ENCODE measurements at regions not wholly inside any gene's neighbourhood (a gene's known extent, or its start where the extent isn't known, plus 50 kb on each side); places are given as distances from the start of the nearest gene placed in this dataset.

DNA sequence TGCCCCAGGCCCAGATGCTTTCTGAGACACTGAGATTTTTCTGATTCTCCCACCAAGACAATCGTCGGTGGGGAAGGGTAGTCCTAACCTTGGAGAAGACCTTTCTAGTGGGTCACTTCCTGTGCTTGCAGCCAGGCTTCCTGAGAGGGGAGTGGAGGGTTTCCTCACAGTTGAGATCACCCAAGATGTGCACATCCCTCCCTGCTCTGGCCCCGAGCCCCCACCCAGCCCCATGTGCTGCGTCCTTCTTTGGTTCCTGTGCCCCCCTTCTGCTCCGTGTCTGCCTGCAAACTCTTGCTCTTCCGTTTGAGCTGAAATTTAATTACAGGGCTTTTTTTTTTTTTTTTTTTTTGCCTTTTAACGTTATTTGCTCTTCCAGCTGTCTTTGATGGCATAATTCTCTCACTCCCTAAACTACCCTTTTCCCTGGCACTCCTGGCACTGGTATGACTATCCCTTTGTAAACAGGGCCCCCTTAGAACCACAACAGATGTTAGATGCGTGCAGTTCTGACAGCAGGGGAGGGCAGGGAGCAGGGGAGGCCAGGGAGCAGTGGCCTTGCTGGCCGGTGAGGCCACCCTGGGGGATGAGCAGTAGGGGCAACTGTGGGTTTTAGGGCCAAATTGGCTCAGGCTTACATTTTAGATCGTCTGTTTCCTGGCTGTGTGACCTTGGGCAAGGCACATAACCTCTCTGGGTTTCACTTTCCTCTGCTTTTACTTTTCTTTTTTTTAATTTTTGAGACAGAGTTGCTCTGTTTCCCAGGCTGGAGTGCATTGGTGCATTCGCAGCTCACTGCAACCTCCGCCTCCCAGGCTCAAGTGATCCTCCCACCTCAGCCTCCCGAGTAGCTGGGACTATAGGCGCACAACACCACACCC, 144.5 kb downstream of the PHETA1 start:
- Histone ChIP-seq H3K9me3 (ENCODE audit: control insufficient read depth, low read length) (no peaks in the 10 kb centered on the region), H3K4me1 (ENCODE audit: control insufficient read depth, insufficient read depth, low read length) (no peaks in the 10 kb centered on the region), H3K36me3 (ENCODE audit: control insufficient read depth, insufficient read depth, low read length) (no peaks in the 10 kb centered on the region), H3K27me3 (ENCODE audit: control insufficient read depth, insufficient read depth, low read length) (no peaks in the 10 kb centered on the region), H3K4me3 (ENCODE audit: low read length) (no peak overlapping the region), H3K9ac (ENCODE audit: low read length) (no peak overlapping the region)

DNA sequence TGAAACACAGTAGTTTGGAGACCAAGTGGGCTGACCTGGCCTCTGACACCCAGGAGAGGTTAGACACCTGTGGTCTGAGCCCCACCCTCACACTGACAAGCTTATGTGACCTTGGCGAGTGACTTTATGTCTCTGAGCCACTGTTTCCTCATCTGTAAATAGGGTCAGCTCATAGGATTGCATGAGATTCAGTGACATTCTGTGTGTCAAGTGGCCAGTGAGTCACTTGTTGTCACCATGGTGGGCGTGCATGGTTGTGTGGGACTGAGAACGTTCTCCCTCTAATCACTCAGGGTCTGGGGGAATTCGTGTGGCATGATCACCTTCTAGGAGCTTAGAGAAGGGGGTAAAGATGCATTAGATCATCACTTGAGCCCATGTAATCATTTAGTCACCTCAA, 146.4 kb downstream of the PHETA1 start:
- Histone ChIP-seq H3K4me1 (ENCODE audit: control insufficient read depth, insufficient read depth, low read length) (no peaks in the 10 kb centered on the region), H3K27me3 (ENCODE audit: control insufficient read depth, insufficient read depth, low read length) (peaks cover 3% of the 10 kb centered on the region), H3K36me3 (ENCODE audit: control insufficient read depth, insufficient read depth, low read length) (no peaks in the 10 kb centered on the region), H3K4me3 (ENCODE audit: low read length) (no peak overlapping the region), H3K9ac (ENCODE audit: low read length) (no peak overlapping the region), H3K9me3 (ENCODE audit: control insufficient read depth, low read length) (no peaks in the 10 kb centered on the region)

DNA sequence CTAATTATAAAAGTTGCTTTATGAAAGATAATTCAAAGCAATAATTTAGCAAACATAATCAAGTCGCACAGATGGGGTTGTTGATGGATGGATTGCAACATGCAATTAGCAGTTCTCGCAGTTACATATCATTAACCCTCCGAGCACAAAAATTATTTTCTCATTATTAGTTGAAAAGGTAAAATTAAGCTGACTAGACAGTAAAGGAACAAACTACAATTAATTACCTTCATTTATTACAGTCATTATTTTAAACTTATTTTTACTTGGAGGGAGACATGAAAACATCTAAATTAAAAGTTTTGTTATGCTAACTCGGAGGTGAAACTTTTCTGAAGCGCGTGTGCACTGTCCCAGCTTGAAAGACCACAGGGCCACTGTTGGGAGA, 146.9 kb downstream of the PHETA1 start:
- H3K4me3 ChIP-seq (ENCODE audit: low read length): no peak overlapping the region
- H3K27me3 ChIP-seq (ENCODE audit: control insufficient read depth, insufficient read depth, low read length): peaks cover 3% of the 10 kb centered on the region
- H3K36me3 ChIP-seq (ENCODE audit: control insufficient read depth, insufficient read depth, low read length): no peaks in the 10 kb centered on the region
- H3K9ac ChIP-seq (ENCODE audit: low read length): no peak overlapping the region
- H3K9me3 ChIP-seq (ENCODE audit: control insufficient read depth, low read length): no peaks in the 10 kb centered on the region
- H3K4me1 ChIP-seq (ENCODE audit: control insufficient read depth, insufficient read depth, low read length): no peaks in the 10 kb centered on the region

DNA sequence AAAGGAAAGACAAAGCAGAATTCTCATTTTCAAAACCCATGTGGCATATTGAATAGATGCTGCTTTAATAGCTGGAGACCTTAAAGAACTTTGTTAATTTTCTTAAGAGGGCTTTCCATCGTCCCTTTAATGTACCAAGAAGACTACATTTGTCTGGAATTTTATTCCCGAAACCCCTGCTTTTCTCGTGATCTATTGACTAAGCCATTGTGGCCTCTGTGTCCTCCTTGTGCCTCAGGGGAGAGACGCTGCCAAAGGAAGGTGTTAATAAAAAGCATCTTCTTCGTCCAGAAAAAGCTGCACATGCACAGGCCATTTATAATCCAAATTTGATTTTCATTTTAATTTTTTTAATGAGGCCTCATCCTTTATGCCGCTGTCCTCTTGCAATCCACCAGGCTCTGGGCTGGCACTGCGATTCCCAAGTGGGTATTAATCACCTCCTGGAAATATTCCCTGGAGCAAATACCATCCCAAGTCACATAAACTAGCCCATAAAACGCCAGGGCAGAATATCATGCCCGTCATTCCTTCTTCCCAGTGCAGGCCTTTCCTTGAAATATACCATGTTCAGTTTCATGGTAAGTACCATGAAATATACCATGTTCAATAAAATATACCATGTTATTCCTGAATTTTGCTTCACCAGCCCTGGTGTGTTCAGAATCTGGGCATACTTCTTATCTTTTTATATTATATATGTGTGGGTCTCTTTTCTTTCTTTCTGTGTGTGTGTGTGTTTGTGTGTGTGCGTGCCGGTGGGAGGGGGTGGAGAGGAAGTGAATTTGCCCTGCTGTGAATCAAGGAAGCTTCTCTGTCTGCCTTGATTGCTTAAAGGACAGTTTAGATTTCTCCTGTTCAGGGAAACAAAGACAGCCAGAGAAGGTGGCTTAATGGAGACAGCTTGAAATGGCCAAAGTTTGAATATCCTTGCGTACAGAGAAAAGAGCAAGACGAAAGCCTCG, 147.6 kb downstream of the PHETA1 start:
- no peak overlapping the region for H3K4me3 ChIP-seq (ENCODE audit: low read length)
- H3K27me3 ChIP-seq (ENCODE audit: control insufficient read depth, insufficient read depth, low read length): peaks cover 3% of the 10 kb centered on the region
- no peak overlapping the region for H3K9ac ChIP-seq (ENCODE audit: low read length)

DNA sequence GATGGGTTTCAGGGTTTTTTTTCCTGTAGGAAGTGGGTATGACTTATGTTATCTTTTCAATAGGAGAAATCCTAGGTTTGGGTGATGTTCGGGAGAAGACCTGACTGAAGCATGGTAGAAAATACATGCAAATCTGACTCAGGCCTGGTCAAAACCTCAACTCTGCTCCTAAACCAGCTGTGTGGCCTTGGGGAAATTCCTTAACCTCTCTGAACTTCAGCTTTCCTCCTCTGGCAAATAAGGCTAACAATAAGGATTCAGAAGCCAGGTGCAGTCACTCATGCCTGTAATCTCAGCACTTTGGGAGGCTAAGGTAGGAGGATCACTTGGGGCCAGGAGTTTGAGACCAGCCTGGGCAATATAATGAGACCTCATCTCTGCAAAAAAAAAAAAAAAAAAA, 148.5 kb downstream of the PHETA1 start:
- H3K36me3 ChIP-seq (ENCODE audit: control insufficient read depth, insufficient read depth, low read length): no peaks in the 10 kb centered on the region
- no peaks in the 10 kb centered on the region for H3K4me1 ChIP-seq (ENCODE audit: control insufficient read depth, insufficient read depth, low read length)
- no peaks in the 10 kb centered on the region for H3K9me3 ChIP-seq (ENCODE audit: control insufficient read depth, low read length)
- peaks cover 3% of the 10 kb centered on the region for H3K27me3 ChIP-seq (ENCODE audit: control insufficient read depth, insufficient read depth, low read length)
- H3K4me3 ChIP-seq (ENCODE audit: low read length): no peak overlapping the region
- no peak overlapping the region for H3K9ac ChIP-seq (ENCODE audit: low read length)

More for the DNA sequence above, 147.6 kb downstream of the PHETA1 start:
- H3K36me3 ChIP-seq (ENCODE audit: control insufficient read depth, insufficient read depth, low read length): no peaks in the 10 kb centered on the region
- H3K9me3 ChIP-seq (ENCODE audit: control insufficient read depth, low read length): no peaks in the 10 kb centered on the region
- H3K4me1 ChIP-seq (ENCODE audit: control insufficient read depth, insufficient read depth, low read length): no peaks in the 10 kb centered on the region

DNA sequence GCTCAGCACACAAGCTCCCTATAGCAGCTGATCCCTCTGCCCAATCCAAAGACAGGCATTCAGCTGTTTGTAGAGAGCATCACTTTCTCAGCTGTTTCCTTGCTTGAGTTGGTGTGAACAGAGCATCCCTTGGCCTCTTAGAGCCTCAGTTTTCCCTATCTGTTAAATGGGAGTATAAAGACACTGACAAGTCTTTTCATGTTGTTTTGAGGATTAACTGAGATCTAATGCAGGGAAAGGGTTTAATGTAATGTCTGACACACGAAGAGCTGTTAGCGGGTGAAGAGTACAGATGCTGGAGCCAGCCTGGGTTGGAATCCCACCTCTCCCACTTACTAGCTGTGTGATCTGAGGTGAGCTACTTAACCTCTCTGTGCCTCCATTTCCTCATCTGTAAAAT, 149.5 kb downstream of the PHETA1 start:
- Histone ChIP-seq H3K9me3 (ENCODE audit: control insufficient read depth, low read length) (no peaks in the 10 kb centered on the region), H3K27me3 (ENCODE audit: control insufficient read depth, insufficient read depth, low read length) (peaks cover 3% of the 10 kb centered on the region), H3K9ac (ENCODE audit: low read length) (no peak overlapping the region), H3K36me3 (ENCODE audit: control insufficient read depth, insufficient read depth, low read length) (no peaks in the 10 kb centered on the region), H3K4me1 (ENCODE audit: control insufficient read depth, insufficient read depth, low read length) (no peaks in the 10 kb centered on the region), H3K4me3 (ENCODE audit: low read length) (no peak overlapping the region)

DNA sequence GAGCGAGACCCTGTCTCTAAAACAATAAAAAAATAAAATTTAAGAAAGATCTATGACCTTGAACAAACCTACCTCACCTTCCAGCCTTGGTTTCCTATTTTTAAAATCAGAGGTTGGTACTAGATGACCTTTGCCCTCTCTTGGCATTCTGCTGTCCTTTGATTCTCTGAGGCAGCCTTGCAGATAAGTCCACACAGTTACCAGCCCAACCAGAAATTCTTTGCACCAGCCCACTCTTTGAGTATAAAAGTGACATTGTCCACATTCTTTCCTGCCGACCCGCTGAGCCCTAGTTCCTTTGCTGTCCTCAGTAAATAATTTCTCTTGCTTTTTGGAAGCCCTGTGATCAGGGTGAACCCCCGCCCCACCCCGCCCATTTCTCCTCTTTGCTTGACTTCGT, 150.4 kb downstream of the PHETA1 start:
- H3K27me3 ChIP-seq (ENCODE audit: control insufficient read depth, insufficient read depth, low read length): peaks cover 3% of the 10 kb centered on the region
- no peak overlapping the region for H3K4me3 ChIP-seq (ENCODE audit: low read length)
- no peak overlapping the region for H3K9ac ChIP-seq (ENCODE audit: low read length)
- H3K36me3 ChIP-seq (ENCODE audit: control insufficient read depth, insufficient read depth, low read length): no peaks in the 10 kb centered on the region
- no peaks in the 10 kb centered on the region for H3K4me1 ChIP-seq (ENCODE audit: control insufficient read depth, insufficient read depth, low read length)
- no peaks in the 10 kb centered on the region for H3K9me3 ChIP-seq (ENCODE audit: control insufficient read depth, low read length)

DNA sequence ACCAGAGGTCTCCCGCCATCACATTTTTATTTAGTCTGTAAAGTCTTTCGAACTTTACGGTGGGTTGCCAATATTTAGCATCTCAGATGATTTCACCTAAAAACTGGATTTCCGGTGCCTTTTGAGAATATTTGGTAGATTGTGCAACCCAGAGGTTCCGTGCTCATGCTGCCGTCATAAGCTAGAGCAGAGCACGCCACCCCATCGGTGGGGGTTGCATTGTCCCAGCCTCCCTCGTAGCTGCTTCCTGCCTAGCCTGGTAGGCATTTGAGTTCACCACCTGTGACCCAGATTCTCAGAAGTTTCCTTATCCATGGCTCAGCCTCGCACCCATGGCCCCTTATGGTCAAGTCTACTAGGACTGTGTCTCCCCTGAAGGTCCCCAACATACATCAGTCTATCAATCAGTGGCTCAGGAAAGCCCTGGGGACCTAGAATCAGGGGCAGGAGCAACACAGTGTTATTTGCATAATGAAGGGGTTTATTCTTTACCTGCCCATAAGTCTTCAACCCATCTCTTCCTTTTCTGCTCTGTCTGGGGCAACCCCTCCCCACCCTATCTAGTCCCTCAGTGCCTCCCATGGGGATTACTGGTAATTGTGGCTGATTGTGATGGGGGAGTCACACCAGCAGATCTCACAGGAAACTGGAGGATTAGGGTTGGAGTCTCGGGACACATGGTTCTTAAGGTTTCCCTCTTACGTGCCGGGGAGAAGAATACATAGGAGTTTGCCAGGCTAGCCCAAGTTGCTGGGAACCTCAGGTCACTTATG, 152.3 kb downstream of the PHETA1 start:
- Histone ChIP-seq H3K36me3 (ENCODE audit: control insufficient read depth, insufficient read depth, low read length) (no peaks in the 10 kb centered on the region), H3K27me3 (ENCODE audit: control insufficient read depth, insufficient read depth, low read length) (peaks cover 3% of the 10 kb centered on the region), H3K9me3 (ENCODE audit: control insufficient read depth, low read length) (no peaks in the 10 kb centered on the region), H3K9ac (ENCODE audit: low read length) (no peak overlapping the region), H3K4me3 (ENCODE audit: low read length) (no peak overlapping the region), H3K4me1 (ENCODE audit: control insufficient read depth, insufficient read depth, low read length) (no peaks in the 10 kb centered on the region)

DNA sequence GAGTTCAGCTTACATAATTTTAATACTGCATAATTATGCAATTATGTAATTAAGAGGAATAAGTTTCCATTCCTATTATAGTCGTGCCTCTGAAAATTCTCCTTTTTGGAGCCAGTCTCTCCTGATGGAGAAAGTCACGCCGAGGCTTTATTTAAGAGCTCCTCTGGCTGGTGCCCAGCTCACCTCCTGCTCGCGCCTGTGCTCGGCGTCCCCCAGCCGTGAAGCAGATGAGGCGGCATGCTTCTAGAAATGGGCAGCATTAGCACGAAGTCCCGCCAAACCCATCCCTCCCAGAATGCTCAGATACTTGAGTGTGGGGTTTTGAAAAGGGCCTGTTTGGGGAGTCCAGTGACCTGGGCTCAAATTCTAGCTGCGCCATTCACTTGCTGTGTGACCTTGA, 153.0 kb downstream of the PHETA1 start:
- Histone ChIP-seq H3K36me3 (ENCODE audit: control insufficient read depth, insufficient read depth, low read length) (no peaks in the 10 kb centered on the region), H3K27me3 (ENCODE audit: control insufficient read depth, insufficient read depth, low read length) (peaks cover 8% of the 10 kb centered on the region), H3K9me3 (ENCODE audit: control insufficient read depth, low read length) (no peaks in the 10 kb centered on the region), H3K9ac (ENCODE audit: low read length) (no peak overlapping the region), H3K4me1 (ENCODE audit: control insufficient read depth, insufficient read depth, low read length) (no peaks in the 10 kb centered on the region), H3K4me3 (ENCODE audit: low read length) (no peak overlapping the region)

DNA sequence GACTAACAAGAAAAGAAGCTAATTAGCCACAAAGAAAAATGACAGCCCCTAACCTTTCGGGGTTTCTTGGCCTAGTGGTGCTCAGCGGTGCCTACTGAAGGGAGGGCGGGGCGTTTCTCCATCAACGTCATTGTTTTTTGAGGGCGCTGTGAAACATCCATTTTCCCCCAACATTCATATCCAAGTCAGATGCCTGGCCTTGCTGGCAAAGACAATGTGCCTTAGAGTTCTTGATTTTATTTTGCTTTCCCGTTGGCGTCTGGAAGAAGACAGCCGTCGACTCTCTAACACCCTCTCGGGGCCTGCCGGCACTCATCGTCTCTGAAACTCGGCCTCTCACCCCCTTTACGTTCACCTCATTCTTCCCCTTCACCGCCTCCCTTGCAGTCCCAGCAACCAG, 154.5 kb downstream of the PHETA1 start:
- Histone ChIP-seq H3K4me1 (ENCODE audit: control insufficient read depth, insufficient read depth, low read length) (no peaks in the 10 kb centered on the region), H3K27me3 (ENCODE audit: control insufficient read depth, insufficient read depth, low read length) (peaks cover 8% of the 10 kb centered on the region), H3K9me3 (ENCODE audit: control insufficient read depth, low read length) (no peaks in the 10 kb centered on the region), H3K36me3 (ENCODE audit: control insufficient read depth, insufficient read depth, low read length) (no peaks in the 10 kb centered on the region), H3K4me3 (ENCODE audit: low read length) (no peak overlapping the region), H3K9ac (ENCODE audit: low read length) (no peak overlapping the region)

DNA sequence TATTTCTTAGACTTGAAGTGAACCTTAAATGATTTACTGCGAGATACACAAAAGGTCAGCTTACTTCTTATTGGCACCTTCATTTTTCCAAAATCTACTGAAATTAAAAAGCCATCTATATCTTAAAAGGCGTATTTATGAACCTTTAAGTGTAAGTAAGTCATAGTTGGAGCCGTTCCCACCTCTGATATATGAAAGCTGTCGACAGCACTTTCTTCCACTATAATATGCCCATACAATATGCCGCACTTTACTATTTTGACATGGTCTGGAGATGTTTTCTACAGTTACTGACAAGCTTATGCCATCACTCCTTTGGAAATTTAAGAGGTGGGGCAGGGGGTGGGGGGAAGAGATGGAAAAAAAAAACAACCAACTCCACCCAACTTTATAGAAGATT, 155.3 kb downstream of the PHETA1 start:
- Histone ChIP-seq H3K9ac (ENCODE audit: low read length) (no peak overlapping the region), H3K4me1 (ENCODE audit: control insufficient read depth, insufficient read depth, low read length) (no peaks in the 10 kb centered on the region), H3K9me3 (ENCODE audit: control insufficient read depth, low read length) (no peaks in the 10 kb centered on the region), H3K4me3 (ENCODE audit: low read length) (no peak overlapping the region), H3K27me3 (ENCODE audit: control insufficient read depth, insufficient read depth, low read length) (peaks cover 8% of the 10 kb centered on the region), H3K36me3 (ENCODE audit: control insufficient read depth, insufficient read depth, low read length) (no peaks in the 10 kb centered on the region)
